Endothelial cell of umbilical vein (primary cell): ENCODE measurements at regions not wholly inside any gene's neighbourhood (a gene's known extent, or its start where the extent isn't known, plus 50 kb on each side); places are given as distances from the start of the nearest gene placed in this dataset.

ENCODE experiments used
- BruUV-seq: library from RNA; stranded (reverse); fragments of 400-500 nt; replicated peaks from 2 replicates; lab custom pipeline; 2021; lab: Mats Ljungman, UMichigan
- CTCF ChIA-PET: fragments of 300-600, 350-600 bp; sonication (Branson Sonifier 250); formaldehyde crosslinking; loops from one replicate; lab custom pipeline; 2021; ENCODE audit warnings: antibody characterized with exemption, inconsistent platforms; lab: Charles Lee
- POLR2A ChIA-PET: fragments of 300-600, 350-600 bp; sonication (Branson Sonifier 250); formaldehyde crosslinking; loops from one replicate; lab custom pipeline; 2021; ENCODE audit warnings: antibody characterized with exemption, inconsistent platforms; lab: Charles Lee
- DNase-seq: peaks from one replicate; pipeline ENCODE4 v3.0.0-alpha.2; 2011; ENCODE audit warnings: low read depth, low spot score
- FAIRE-seq: peaks from 2 replicates; lab custom pipeline; 2011; peaks lifted over from hg19 to GRCh38; lab: Jason Lieb, UNC
- H2AFZ ChIP-seq: 2 replicates; pipeline ENCODE4 v1.6.0; 2012; ENCODE audit warnings: low read depth, low read length, control low read depth, inconsistent platforms
- H3K27ac ChIP-seq: 2 replicates; pipeline ENCODE4 v1.5.1; 2011; ENCODE audit warnings: low read depth, mild to moderate bottlenecking, control low read depth, low read length, moderate library complexity; ENCODE audit not compliant: insufficient read depth
- H3K27me3 ChIP-seq, 2 experiments: 2 replicates each; pipeline versions ENCODE4 v1.6.0 to v1.6.1; 2011; ENCODE audit warnings: low read length in 2 of 2, mixed read lengths in 1 of 2; ENCODE audit not compliant: control insufficient read depth in 2 of 2, insufficient read depth in 2 of 2
- H3K36me3 ChIP-seq, 2 experiments: 2 replicates in 1 of 2; 3 replicates in 1 of 2; pipeline ENCODE4 v1.5.1; 2011; ENCODE audit warnings: low read length in 2 of 2, mild to moderate bottlenecking in 1 of 2, moderate library complexity in 1 of 2; ENCODE audit not compliant: control insufficient read depth in 2 of 2, insufficient read depth in 2 of 2; ENCODE audit errors: extremely low read depth in 1 of 2
- H3K4me1 ChIP-seq: 3 replicates; pipeline ENCODE4 v1.5.1; 2011; ENCODE audit warnings: mild to moderate bottlenecking, low read length; ENCODE audit not compliant: control insufficient read depth, insufficient read depth; ENCODE audit errors: extremely low read depth
- H3K4me2 ChIP-seq: 2 replicates; pipeline ENCODE4 v1.6.1; 2011; ENCODE audit warnings: low read length, control low read depth, mixed read lengths; ENCODE audit not compliant: insufficient read depth
- H3K4me3 ChIP-seq, 3 experiments: fragments of 200-600 bp in 1 of 3; sonication (generic), shearing (Covaris generic) in 1 of 3; replicated peaks in 1 of 3; 2 replicates each; pipeline ENCODE4 v1.5.1; 2011 to 2016; ENCODE audit warnings: control low read depth in 3 of 3, low read length in 3 of 3, mild to moderate bottlenecking in 2 of 3, inconsistent platforms in 1 of 3, low read depth in 1 of 3, moderate library complexity in 1 of 3; ENCODE audit not compliant: insufficient read depth in 1 of 3
- H3K79me2 ChIP-seq: 2 replicates; pipeline ENCODE4 v1.6.0; 2012; ENCODE audit warnings: low read length, inconsistent platforms; ENCODE audit not compliant: control insufficient read depth, insufficient read depth
- H3K9ac ChIP-seq: replicated peaks from 2 replicates; pipeline ENCODE3; 2011; ENCODE audit warnings: low read length, control low read depth; ENCODE audit not compliant: insufficient read depth; ENCODE audit errors: extremely low read depth
- H3K9me1 ChIP-seq: replicated peaks from 3 replicates; pipeline ENCODE4 v1.6.0; 2011; ENCODE audit warnings: mild to moderate bottlenecking, low read length; ENCODE audit not compliant: control insufficient read depth, insufficient read depth; ENCODE audit errors: extremely low read depth
- H3K9me3 ChIP-seq: replicated peaks from 2 replicates; pipeline ENCODE4 v1.5.1; 2012; ENCODE audit warnings: low read length, inconsistent platforms; ENCODE audit not compliant: control insufficient read depth, insufficient read depth
- H4K20me1 ChIP-seq: replicated peaks from 2 replicates; pipeline ENCODE3; 2011; ENCODE audit warnings: mild to moderate bottlenecking, low read length; ENCODE audit not compliant: control insufficient read depth, insufficient read depth; ENCODE audit errors: extremely low read depth
- CTCF ChIP-seq, 2 donors: IDR thresholded peaks; 1 replicate in 1 of 2; 2 replicates in 1 of 2; pipeline ENCODE4 v1.5.1; 2011; ENCODE audit warnings: low read length in 2 of 2, mild to moderate bottlenecking in 2 of 2, moderate library complexity in 2 of 2, control low read depth in 1 of 2, inconsistent platforms in 1 of 2, low read depth in 1 of 2; ENCODE audit not compliant: insufficient read depth in 1 of 2; ENCODE audit errors: extremely low read depth in 1 of 2
- FOS ChIP-seq: IDR thresholded peaks from 2 replicates; pipeline ENCODE4 v1.6.1; 2011; ENCODE audit warnings: mild to moderate bottlenecking, low read length, moderate library complexity, borderline replicate concordance; ENCODE audit not compliant: insufficient read depth
- GATA2 ChIP-seq: IDR thresholded peaks from 2 replicates; pipeline ENCODE4 v1.7.0; 2011; ENCODE audit warnings: low read depth, mild to moderate bottlenecking, moderate library complexity, mixed read lengths, low read length; ENCODE audit not compliant: insufficient read length, insufficient read depth
- JUN ChIP-seq: IDR thresholded peaks from 2 replicates; pipeline ENCODE4 v1.6.1; 2011; ENCODE audit warnings: borderline replicate concordance, low read depth; ENCODE audit not compliant: insufficient read length, insufficient read depth
- MAX ChIP-seq: IDR thresholded peaks from 2 replicates; pipeline ENCODE4 v1.6.1; 2011; ENCODE audit not compliant: insufficient read depth, insufficient read length
- dilution Hi-C: fragments of 300-500 bp; cut with MboI; formaldehyde crosslinking; loops from one replicate; pipeline ENCODE4 v1.15.0; 2019; ENCODE audit warnings: low sequenced_read_pairs; ENCODE audit not compliant: extremely low pct_ligation_motif_present
- intact Hi-C: fragments of 100-400 bp; cut with micrococcal nuclease; formaldehyde crosslinking; loops from one replicate; pipeline ENCODE4 v1.10.0; 2022

- Histone ChIP-seq H3K4me1 (no peaks in the 10 kb centered on the region), H3K4me3 (no peak overlapping the region), H4K20me1 (no peaks in the 10 kb centered on the region), H3K27me3 (no peaks in the 10 kb centered on the region), H3K9ac (no peak overlapping the region), H3K36me3 (no peaks in the 10 kb centered on the region), H3K9me3 (no peaks in the 10 kb centered on the region), H2AFZ (no peak overlapping the region), H3K9me1 (no peaks in the 10 kb centered on the region), H3K79me2 (no peaks in the 10 kb centered on the region), H3K4me2 (no peak overlapping the region), H3K27ac (no peak overlapping the region)
- intact Hi-C loops (loop anchor here (1.0 to 2.0 kb wide), 6 partner anchors 179 to 839 kb away; no protein-coding TSS in a partner anchor), dilution Hi-C loops (no loop called here)
- ChIA-PET CTCF (interaction anchor here (0.6 to 4.5 kb wide), 71 partner anchors 8 to 857 kb away, joined by 3 to 111 read pairs (median 4); partner anchors contain the start of gene BTG1), POLR2A (interaction anchor here (0.8 to 1.6 kb wide), 3 partner anchors 330 to 404 kb away, joined by 6 to 14 read pairs (median 7); partner anchors contain the start of gene BTG1)
- FAIRE-seq, result no peak
- DNase-seq, result peak; percentile 79
- no TSS peak for BruUV-seq
- TF ChIP-seq FOS (no peak), GATA2 (no peak), JUN (no peak), CTCF (IDR thresholded peaks at IDR 0.05; ENCODE audit: extremely low read depth in 1 of 2, insufficient read depth in 1 of 2, low read depth in 1 of 2, low read length in 2 of 2) (peak; percentile 60 to 72), MAX (no peak)
Measured at GRCh38 chr12:91811481-91812287, 334.0 kb downstream of the BTG1 start.
